ENCODE measurements at regions not wholly inside any gene's neighbourhood (a gene's known extent, or its start where the extent isn't known, plus 50 kb on each side); places are given as distances from the start of the nearest gene placed in this dataset.

DNA sequence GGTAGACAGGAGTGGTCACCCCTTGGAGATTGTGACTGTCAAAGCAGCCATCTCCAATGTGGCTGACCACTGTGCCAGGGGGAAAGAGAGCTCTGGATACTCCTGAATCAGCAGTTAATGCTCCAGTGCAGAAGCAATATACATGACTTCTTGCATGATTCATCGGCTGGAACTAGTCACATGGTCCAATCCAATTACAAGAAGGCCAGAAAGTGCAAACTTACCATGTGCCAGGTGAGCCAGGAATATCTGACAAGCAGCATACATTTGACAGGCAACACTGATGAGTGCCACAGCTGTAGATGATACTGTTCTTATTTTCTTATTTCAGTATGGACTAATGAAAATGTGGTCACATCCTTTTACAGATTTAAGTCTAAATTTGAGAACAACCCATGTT lies 440.0 kb upstream of the MPDZ start:
- Mint-ChIP-seq H3K4me1 (no peaks in the 10 kb centered on the region), H3K9me3 (peaks cover 6 to 15% of the 10 kb centered on the region in 2 donors), H3K4me3 (no peak overlapping the region), H3K27ac (no peak overlapping the region), H3K27me3 (ENCODE audit: low read depth in 2 of 2) (no peaks in the 10 kb centered on the region), H3K36me3 (no peaks in the 10 kb centered on the region)
- Histone ChIP-seq H3K4me3 (ENCODE audit: low read length) (no peak overlapping the region), H3K36me3 (ENCODE audit: control insufficient read depth, insufficient read depth, low read length) (no peaks in the 10 kb centered on the region), H3K27ac (ENCODE audit: low read length) (no peak overlapping the region), H3K27me3 (ENCODE audit: control insufficient read depth, insufficient read depth, low read length) (no peaks in the 10 kb centered on the region), H3K4me1 (ENCODE audit: control insufficient read depth, insufficient read depth, low read length) (no peaks in the 10 kb centered on the region), H3K9me3 (ENCODE audit: control insufficient read depth, insufficient read depth, low read length) (no peaks in the 10 kb centered on the region)
- TF ChIP-seq CTCF (IDR thresholded peaks at IDR 0.05): no peak
- ATAC-seq (no peak), DNase-seq (no peak)
- WGBS (ENCODE audit: insufficient coverage): 74% methylated on average over 1 of the region's 1 CpG
- intact Hi-C loops (cut with micrococcal nuclease): no loop called here

DNA sequence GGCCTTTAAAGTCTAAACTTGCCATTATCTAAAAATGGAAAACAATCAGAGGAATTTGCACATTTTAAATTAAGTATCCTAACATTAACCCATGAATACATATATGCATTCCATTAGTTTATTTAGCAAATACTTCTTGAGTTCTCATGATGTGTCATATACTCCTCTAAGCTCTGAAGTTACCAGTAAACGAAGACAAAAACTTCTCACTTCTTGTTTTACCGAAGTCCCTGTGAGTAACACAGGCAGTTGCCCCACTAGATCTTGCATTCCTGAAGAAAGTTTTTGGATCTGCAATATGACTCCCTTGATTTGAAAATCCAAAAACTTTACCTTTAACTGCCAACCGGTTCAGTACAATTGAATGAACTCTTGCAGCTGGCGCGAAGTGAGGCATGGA lies 439.0 kb upstream of the MPDZ start:
- Histone ChIP-seq H3K27me3 (ENCODE audit: control insufficient read depth, insufficient read depth, low read length) (no peaks in the 10 kb centered on the region), H3K27ac (ENCODE audit: low read length) (no peak overlapping the region), H3K4me1 (ENCODE audit: control insufficient read depth, insufficient read depth, low read length) (no peaks in the 10 kb centered on the region), H3K9me3 (ENCODE audit: control insufficient read depth, insufficient read depth, low read length) (no peaks in the 10 kb centered on the region), H3K36me3 (ENCODE audit: control insufficient read depth, insufficient read depth, low read length) (no peaks in the 10 kb centered on the region), H3K4me3 (ENCODE audit: low read length) (no peak overlapping the region)
- Mint-ChIP-seq H3K36me3 (no peaks in the 10 kb centered on the region), H3K4me3 (no peak overlapping the region), H3K27ac (no peak overlapping the region), H3K9me3 (peaks cover 6 to 12% of the 10 kb centered on the region in 2 donors), H3K27me3 (ENCODE audit: low read depth in 2 of 2) (no peaks in the 10 kb centered on the region), H3K4me1 (no peaks in the 10 kb centered on the region)
- 82% methylated on average over 3 of the region's 5 CpGs for WGBS (ENCODE audit: insufficient coverage)
- ATAC-seq (no peak), DNase-seq (no peak)
- intact Hi-C loops (cut with micrococcal nuclease): no loop called here
- TF ChIP-seq CTCF (IDR thresholded peaks at IDR 0.05): no peak

DNA sequence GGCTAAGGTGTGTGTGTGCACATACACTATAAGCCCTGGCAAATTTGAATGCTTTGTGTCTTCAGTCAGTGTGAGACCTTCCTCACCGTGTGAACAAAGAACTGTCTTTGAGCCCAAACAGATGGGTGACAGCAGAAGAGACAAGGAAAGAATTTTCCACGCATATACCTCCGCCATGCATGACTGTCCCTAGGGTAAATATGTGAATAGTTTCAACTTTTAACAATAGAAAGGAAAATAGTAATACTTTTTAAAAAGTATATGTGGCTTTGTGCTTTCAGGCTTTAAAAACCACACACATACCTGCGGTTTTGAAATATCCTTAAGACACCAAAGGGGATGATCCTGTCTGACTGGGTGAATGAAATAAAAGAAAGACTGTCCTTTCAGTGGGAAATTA lies 438.6 kb upstream of the MPDZ start:
- peaks cover 6 to 10% of the 10 kb centered on the region in 2 donors for H3K9me3 Mint-ChIP-seq
- no peak overlapping the region for H3K27ac Mint-ChIP-seq
- no peak overlapping the region for H3K27ac ChIP-seq (ENCODE audit: low read length)

More for the DNA sequence above, 438.6 kb upstream of the MPDZ start:
- no peaks in the 10 kb centered on the region for H3K4me1 ChIP-seq (ENCODE audit: control insufficient read depth, insufficient read depth, low read length)
- H3K4me3 ChIP-seq (ENCODE audit: low read length): no peak overlapping the region
- Mint-ChIP-seq H3K4me1 (no peaks in the 10 kb centered on the region), H3K36me3 (no peaks in the 10 kb centered on the region), H3K27me3 (ENCODE audit: low read depth in 2 of 2) (no peaks in the 10 kb centered on the region), H3K4me3 (no peak overlapping the region)
- ATAC-seq (no peak), DNase-seq (no peak)
- TF ChIP-seq CTCF (IDR thresholded peaks at IDR 0.05): no peak
- no peaks in the 10 kb centered on the region for H3K27me3 ChIP-seq (ENCODE audit: control insufficient read depth, insufficient read depth, low read length)
- intact Hi-C loops (cut with micrococcal nuclease): no loop called here
- no peaks in the 10 kb centered on the region for H3K9me3 ChIP-seq (ENCODE audit: control insufficient read depth, insufficient read depth, low read length)
- no peaks in the 10 kb centered on the region for H3K36me3 ChIP-seq (ENCODE audit: control insufficient read depth, insufficient read depth, low read length)
- 88% methylated on average over 2 of the region's 4 CpGs for WGBS (ENCODE audit: insufficient coverage)

Measured in natural killer cell (primary cell).